Mesenchymal stem cell (in vitro differentiated cells and primary cell): ENCODE measurements at regions not wholly inside any gene's neighbourhood (a gene's known extent, or its start where the extent isn't known, plus 50 kb on each side); places are given as distances from the start of the nearest gene placed in this dataset.

Experiments
- DNase-seq: peaks from one replicate; pipeline ENCODE4 v3.0.0-alpha.2; 2013
- H2AFZ ChIP-seq: one replicate; pipeline ENCODE4 v1.6.1; 2013; ENCODE audit warnings: low read depth, mild to moderate bottlenecking, control low read depth, inconsistent platforms, low read length, moderate library complexity
- H2AK5ac ChIP-seq: 2 replicates; pipeline ENCODE4 v1.6.1; 2013; ENCODE audit warnings: low read length, moderate library complexity, mild to moderate bottlenecking, inconsistent platforms; ENCODE audit not compliant: severe bottlenecking
- H2BK120ac ChIP-seq: one replicate; pipeline ENCODE4 v1.6.1; 2013; ENCODE audit warnings: low read depth, mild to moderate bottlenecking, inconsistent platforms, low read length, moderate library complexity
- H2BK12ac ChIP-seq, 2 experiments: one replicate each; pipeline ENCODE4 v1.6.1; 2013; ENCODE audit warnings: inconsistent platforms in 2 of 2, low read length in 2 of 2, mild to moderate bottlenecking in 2 of 2, moderate library complexity in 2 of 2, control low read depth in 1 of 2
- H2BK15ac ChIP-seq: one replicate; pipeline ENCODE4 v1.6.1; 2013; ENCODE audit warnings: mild to moderate bottlenecking, low read depth, inconsistent platforms; ENCODE audit not compliant: poor library complexity, severe bottlenecking
- H2BK5ac ChIP-seq: 2 replicates; pipeline ENCODE4 v1.6.1; 2013; ENCODE audit warnings: low read depth, mild to moderate bottlenecking, low read length, control low read depth, inconsistent platforms; ENCODE audit not compliant: poor library complexity, severe bottlenecking
- H3K14ac ChIP-seq, 2 experiments: one replicate each; pipeline ENCODE4 v1.6.1; 2013; ENCODE audit warnings: inconsistent platforms in 2 of 2, low read length in 2 of 2, control low read depth in 1 of 2, mild to moderate bottlenecking in 1 of 2, moderate library complexity in 1 of 2
- H3K18ac ChIP-seq, 2 experiments: one replicate each; pipeline ENCODE4 v1.6.1; 2013; ENCODE audit warnings: inconsistent platforms in 2 of 2, low read length in 2 of 2, control low read depth in 1 of 2, low read depth in 1 of 2, mild to moderate bottlenecking in 1 of 2
- H3K23ac ChIP-seq, 2 experiments: one replicate each; pipeline ENCODE4 v1.6.1; 2013; ENCODE audit warnings: inconsistent platforms in 2 of 2, low read length in 2 of 2, mild to moderate bottlenecking in 2 of 2, moderate library complexity in 2 of 2, control low read depth in 1 of 2
- H3K27ac ChIP-seq: 2 replicates; pipeline ENCODE4 v1.5.1; 2013; ENCODE audit warnings: mild to moderate bottlenecking, moderate library complexity, low read length, control low read depth, inconsistent platforms; ENCODE audit not compliant: poor library complexity, severe bottlenecking
- H3K27me3 ChIP-seq, 2 experiments: 2 replicates each; pipeline versions ENCODE4 v1.6.1 to v1.7.0; 2013; ENCODE audit warnings: low read length in 2 of 2, mild to moderate bottlenecking in 2 of 2, moderate library complexity in 2 of 2, control low read depth in 1 of 2, inconsistent platforms in 1 of 2; ENCODE audit not compliant: control insufficient read depth in 1 of 2, insufficient read depth in 1 of 2
- H3K36me3 ChIP-seq, 2 experiments: 2 replicates each; pipeline versions ENCODE4 v1.6.1 to v1.7.0; 2013; ENCODE audit warnings: low read length in 2 of 2, control low read depth in 1 of 2, inconsistent platforms in 1 of 2, low read depth in 1 of 2, mild to moderate bottlenecking in 1 of 2; ENCODE audit not compliant: insufficient read depth in 2 of 2, control insufficient read depth in 1 of 2
- H3K4ac ChIP-seq, 2 experiments: one replicate each; pipeline ENCODE4 v1.6.1; 2013; ENCODE audit warnings: inconsistent platforms in 2 of 2, low read length in 2 of 2, mild to moderate bottlenecking in 2 of 2, moderate library complexity in 2 of 2, control low read depth in 1 of 2, low read depth in 1 of 2
- H3K4me1 ChIP-seq: 2 replicates; pipeline ENCODE4 v1.6.1; 2013; ENCODE audit warnings: low read depth, low read length, control low read depth; ENCODE audit not compliant: control insufficient read depth, insufficient read depth
- H3K4me2 ChIP-seq: 2 replicates; pipeline ENCODE4 v1.6.1; 2013; ENCODE audit warnings: low read length, mild to moderate bottlenecking, inconsistent platforms; ENCODE audit not compliant: poor library complexity, severe bottlenecking
- H3K4me3 ChIP-seq, 2 experiments: 2 replicates each; pipeline versions ENCODE4 v1.5.1 to v1.7.0; 2013; ENCODE audit warnings: low read length in 2 of 2, mild to moderate bottlenecking in 2 of 2, control low read depth in 1 of 2, low read depth in 1 of 2; ENCODE audit not compliant: insufficient read depth in 1 of 2
- H3K79me1 ChIP-seq: replicated peaks from 2 replicates; pipeline ENCODE4 v1.6.1; 2013; ENCODE audit warnings: mild to moderate bottlenecking, control low read depth, low read length, inconsistent platforms; ENCODE audit not compliant: poor library complexity, severe bottlenecking
- H3K9ac ChIP-seq: 2 replicates; pipeline ENCODE4 v1.7.0; 2013; ENCODE audit warnings: mild to moderate bottlenecking, low read length, moderate library complexity
- H3K9me3 ChIP-seq: 2 replicates; pipeline ENCODE4 v1.7.0; 2013; ENCODE audit warnings: mild to moderate bottlenecking, low read length; ENCODE audit not compliant: control insufficient read depth
- H4K8ac ChIP-seq: one replicate; pipeline ENCODE4 v1.6.1; 2013; ENCODE audit warnings: inconsistent platforms, mild to moderate bottlenecking, low read length, moderate library complexity
- H4K91ac ChIP-seq: one replicate; pipeline ENCODE4 v1.6.1; 2013; ENCODE audit warnings: mild to moderate bottlenecking, low read length, inconsistent platforms
- WGBS: methylation state at CpG from one replicate; pipeline ENCODE4 v1.1.7; 2013; ENCODE audit warnings: mixed read lengths; 5-methylcytosine and 5-hydroxymethylcytosine counted together

GRCh38 chr14:101622251-101623076, 61.2 kb downstream of the DIO3 start:
- Histone ChIP-seq H3K14ac (no peak overlapping the region), H3K4me3 (no peak overlapping the region), H2BK12ac (no peak overlapping the region), H3K79me1 (no peaks in the 10 kb centered on the region), H3K23ac (no peak overlapping the region), H2AK5ac (no peak overlapping the region), H4K8ac (no peak overlapping the region), H3K27me3 (peaks cover 28 to 56% of the 10 kb centered on the region in 2 experiments), H3K27ac (no peak overlapping the region), H2AFZ (no peak overlapping the region), H2BK120ac (no peak overlapping the region), H3K4me2 (no peak overlapping the region), H2BK5ac (no peak overlapping the region), H3K9ac (no peak overlapping the region), H3K4me1 (peaks cover 3% of the 10 kb centered on the region), H3K18ac (no peak overlapping the region), H3K9me3 (no peaks in the 10 kb centered on the region), H4K91ac (no peak overlapping the region), H3K36me3 (no peaks in the 10 kb centered on the region), H2BK15ac (no peak overlapping the region), H3K4ac (no peak overlapping the region)
- no peak for DNase-seq
- WGBS = 66% methylated on average over 18 of the region's 18 CpGs

- no peak for DNase-seq
- Histone ChIP-seq H3K4me2 (no peak overlapping the region), H2BK12ac (no peak overlapping the region), H3K36me3 (no peaks in the 10 kb centered on the region), H2BK15ac (no peak overlapping the region), H3K9ac (no peak overlapping the region), H3K18ac (no peak overlapping the region), H4K91ac (no peak overlapping the region), H2AK5ac (no peak overlapping the region), H3K23ac (no peak overlapping the region), H2BK120ac (no peak overlapping the region), H3K27ac (no peak overlapping the region), H3K79me1 (no peaks in the 10 kb centered on the region), H2BK5ac (no peak overlapping the region), H2AFZ (no peak overlapping the region), H3K4ac (no peak overlapping the region), H3K4me3 (no peak overlapping the region), H3K4me1 (peaks cover 3% of the 10 kb centered on the region), H3K14ac (no peak overlapping the region), H3K9me3 (no peaks in the 10 kb centered on the region), H4K8ac (no peak overlapping the region), H3K27me3 (peaks cover 28 to 56% of the 10 kb centered on the region in 2 experiments)
- 87% methylated on average over 6 of the region's 6 CpGs for WGBS
These were observed 61.7 kb downstream of the DIO3 start for GRCh38 chr14:101623077-101623372.

- Histone ChIP-seq H2BK15ac (no peak overlapping the region), H4K91ac (no peak overlapping the region), H3K27me3 (peaks cover 28 to 58% of the 10 kb centered on the region in 2 experiments), H3K9me3 (no peaks in the 10 kb centered on the region), H3K79me1 (no peaks in the 10 kb centered on the region), H3K27ac (no peak overlapping the region), H3K23ac (no peak overlapping the region), H2BK5ac (no peak overlapping the region), H3K4me1 (peaks cover 6% of the 10 kb centered on the region), H3K18ac (no peak overlapping the region), H2AFZ (no peak overlapping the region), H3K4me3 (no peak overlapping the region), H3K4me2 (no peak overlapping the region), H3K14ac (no peak overlapping the region), H3K9ac (no peak overlapping the region), H3K4ac (no peak overlapping the region), H2AK5ac (no peak overlapping the region), H2BK12ac (no peak overlapping the region), H4K8ac (no peak overlapping the region), H3K36me3 (no peaks in the 10 kb centered on the region), H2BK120ac (no peak overlapping the region)
- WGBS = 85% methylated on average over 9 of the region's 9 CpGs
- DNase-seq = no peak
These were observed 62.6 kb downstream of the DIO3 start for GRCh38 chr14:101623685-101624444.

- H3K9me3 ChIP-seq = no peaks in the 10 kb centered on the region
- peaks cover 26 to 58% of the 10 kb centered on the region in 2 experiments for H3K27me3 ChIP-seq
- H2AFZ ChIP-seq = no peak overlapping the region
These were observed 63.2 kb downstream of the DIO3 start for GRCh38 chr14:101624536-101624935.

More at GRCh38 chr14:101624536-101624935, 63.2 kb downstream of the DIO3 start:
- H3K14ac ChIP-seq = no peak overlapping the region
- no peak overlapping the region for H4K8ac ChIP-seq
- no peak overlapping the region for H3K4ac ChIP-seq
- H2BK120ac ChIP-seq = no peak overlapping the region
- no peaks in the 10 kb centered on the region for H3K79me1 ChIP-seq
- no peak overlapping the region for H2BK5ac ChIP-seq
- no peaks in the 10 kb centered on the region for H3K36me3 ChIP-seq
- no peak overlapping the region for H3K27ac ChIP-seq
- no peak overlapping the region for H2BK15ac ChIP-seq
- DNase-seq = no peak
- no peak overlapping the region for H3K4me2 ChIP-seq
- H4K91ac ChIP-seq = no peak overlapping the region
- no peak overlapping the region for H3K4me3 ChIP-seq
- H3K9ac ChIP-seq = no peak overlapping the region
- H2AK5ac ChIP-seq = no peak overlapping the region
- peaks cover 6% of the 10 kb centered on the region for H3K4me1 ChIP-seq
- H2BK12ac ChIP-seq = no peak overlapping the region
- no peak overlapping the region for H3K18ac ChIP-seq
- 52% methylated on average over 11 of the region's 11 CpGs for WGBS
- H3K23ac ChIP-seq = no peak overlapping the region
